Activated CD4-positive, alpha-beta T cell treated with anti-CD3 and anti-CD28 coated beads for 36 hours (primary cell): ENCODE measurements at regions not wholly inside any gene's neighbourhood (a gene's known extent, or its start where the extent isn't known, plus 50 kb on each side); places are given as distances from the start of the nearest gene placed in this dataset.
"Not testable (repeated sequence)": the region's sequence is repeated elsewhere in the genome, so short reads cannot be mapped to it uniquely, and the experiment has no call there.

Source experiments
- ATAC-seq: fragments of 200-7000 bp; cut with Tn5 transposase; one replicate; pipeline ENCODE4 v1.10.0; 2021; ENCODE audit warnings: mild to moderate bottlenecking, moderate library complexity
- CTCF ChIA-PET: fragments of 350-600 bp; sonication (Branson Sonifier 250); formaldehyde crosslinking; loops from one replicate; lab custom pipeline; 2021; ENCODE audit warnings: antibody characterized with exemption; lab: Charles Lee
- POLR2A ChIA-PET: fragments of 350-600 bp; sonication (Branson Sonifier 250); formaldehyde crosslinking; loops from one replicate; lab custom pipeline; 2021; ENCODE audit warnings: antibody characterized with exemption, inconsistent platforms; lab: Charles Lee
- DNase-seq: peaks from one replicate; pipeline ENCODE4 v3.0.0-alpha.2; 2020
- H3K27ac Mint-ChIP-seq: one replicate; pipeline ENCODE4 v1.8.0; 2021; ENCODE audit warnings: mixed read lengths
- H3K27me3 Mint-ChIP-seq: one replicate; pipeline ENCODE4 v1.8.0; 2021; ENCODE audit warnings: mixed read lengths
- H3K36me3 Mint-ChIP-seq: one replicate; pipeline ENCODE4 v1.8.0; 2021; ENCODE audit warnings: low read depth, mixed read lengths
- H3K4me1 Mint-ChIP-seq: one replicate; pipeline ENCODE4 v1.8.0; 2021; ENCODE audit warnings: mixed read lengths
- H3K4me3 Mint-ChIP-seq: one replicate; pipeline ENCODE4 v1.8.0; 2021; ENCODE audit warnings: mild to moderate bottlenecking, moderate library complexity, mixed read lengths
- H3K9me3 Mint-ChIP-seq: one replicate; pipeline ENCODE4 v1.8.0; 2021; ENCODE audit warnings: low read depth, mixed read lengths
- intact Hi-C, 2 experiments: fragments of 100-400 bp; cut with DNase I in 1 of 2; cut with micrococcal nuclease in 1 of 2; formaldehyde crosslinking; loops; one replicate each; pipeline versions ENCODE4 v1.14.2 to v1.15.1; 2022 to 2024; cut with DNase I, micrococcal nuclease

DNA sequence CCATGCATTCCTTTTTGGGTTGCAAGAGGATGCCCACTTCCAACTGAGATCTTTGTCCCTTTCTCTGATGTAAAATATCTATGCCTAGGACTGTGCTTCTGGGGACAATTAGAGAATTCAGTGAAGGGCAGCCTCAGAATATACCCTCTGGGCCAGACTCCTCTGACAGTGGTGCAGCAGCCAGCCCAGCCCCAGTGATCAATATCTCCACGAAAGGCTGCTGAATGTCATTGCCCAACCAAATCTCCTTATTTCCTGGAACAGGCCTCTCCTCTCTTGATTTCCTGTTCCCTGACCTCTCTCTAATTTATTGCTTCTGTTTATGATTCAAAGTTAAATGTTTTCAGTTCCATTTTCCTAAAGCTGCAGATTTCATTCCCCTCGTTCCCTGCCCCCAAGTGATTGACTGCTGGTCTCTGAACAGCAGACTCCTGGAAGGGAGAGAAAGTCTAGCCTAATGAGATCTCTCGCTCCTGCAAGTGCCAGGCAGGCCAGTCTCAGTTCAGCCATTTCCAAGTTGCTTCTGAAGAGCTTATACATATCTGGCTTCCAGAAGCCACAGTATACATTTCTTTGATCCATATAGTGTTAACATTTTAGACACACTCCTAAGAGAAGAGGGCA lies 104.4 kb upstream of the SALL1 start:
- intact Hi-C loops, result no loop called here
- Mint-ChIP-seq H3K36me3 (no peaks in the 10 kb centered on the region), H3K4me3 (no peak overlapping the region), H3K27me3 (no peaks in the 10 kb centered on the region), H3K9me3 (peaks cover 7% of the 10 kb centered on the region), H3K4me1 (no peaks in the 10 kb centered on the region), H3K27ac (no peak overlapping the region)
- DNase-seq (no peak), ATAC-seq (no peak)
- CTCF ChIA-PET, result no interaction called here
- POLR2A ChIA-PET, result no interaction called here

DNA sequence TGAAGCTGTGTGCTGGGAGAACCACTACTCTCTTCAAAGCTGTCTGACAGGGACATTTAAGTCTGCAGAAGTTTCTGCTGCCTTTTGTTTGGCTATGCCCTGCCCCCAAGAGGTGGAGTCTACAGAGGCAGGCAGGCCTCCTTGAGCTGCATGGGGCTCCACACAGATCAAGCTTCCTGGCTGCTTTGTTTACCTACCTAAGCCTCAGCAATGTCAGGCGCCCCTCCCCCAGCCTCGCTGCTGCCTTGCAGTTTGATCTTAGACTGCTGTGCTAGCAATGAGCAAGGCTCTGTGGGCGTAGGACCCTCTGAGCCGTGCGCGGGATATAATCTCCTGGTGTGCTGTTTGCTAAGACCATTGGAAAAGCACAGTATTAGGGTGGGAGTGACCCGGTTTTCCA lies 103.3 kb upstream of the SALL1 start:
- CTCF ChIA-PET, H3K4me1 Mint-ChIP-seq, intact Hi-C loops, H3K27me3 Mint-ChIP-seq, H3K9me3 Mint-ChIP-seq, H3K36me3 Mint-ChIP-seq, H3K27ac Mint-ChIP-seq, DNase-seq, ATAC-seq, H3K4me3 Mint-ChIP-seq, POLR2A ChIA-PET: not testable (repeated sequence)

DNA sequence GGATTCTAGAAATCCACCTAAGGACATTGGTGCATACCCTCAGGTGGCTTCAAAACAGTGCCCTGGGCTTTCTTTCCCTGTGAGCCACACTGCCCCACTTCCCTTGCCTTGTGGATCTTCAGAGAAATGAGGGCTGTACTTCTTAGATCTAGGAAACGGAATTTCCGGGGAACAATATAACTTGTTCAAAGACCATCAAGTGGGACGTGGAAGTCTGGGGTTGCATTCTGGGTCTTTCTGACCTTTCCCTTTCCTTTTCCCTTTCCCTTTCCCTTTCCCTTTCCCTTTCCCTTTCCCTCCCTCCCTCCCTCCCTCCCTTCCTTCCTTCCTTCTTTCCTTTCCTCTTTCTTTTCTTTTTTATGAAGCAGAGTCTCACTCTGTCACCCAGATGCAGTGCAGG lies 97.1 kb upstream of the SALL1 start:
- Mint-ChIP-seq H3K27ac (no peak overlapping the region), H3K4me1 (no peaks in the 10 kb centered on the region), H3K9me3 (peaks cover 13% of the 10 kb centered on the region), H3K36me3 (no peaks in the 10 kb centered on the region), H3K4me3 (no peak overlapping the region), H3K27me3 (no peaks in the 10 kb centered on the region)
- intact Hi-C loops, result no loop called here
- ATAC-seq, result no peak
- POLR2A ChIA-PET, result interaction anchor here (0.7 kb wide), 1 partner anchor 230 kb away, joined by 3 read pairs; no protein-coding TSS in a partner anchor
- DNase-seq, result no peak
- CTCF ChIA-PET, result no interaction called here

DNA sequence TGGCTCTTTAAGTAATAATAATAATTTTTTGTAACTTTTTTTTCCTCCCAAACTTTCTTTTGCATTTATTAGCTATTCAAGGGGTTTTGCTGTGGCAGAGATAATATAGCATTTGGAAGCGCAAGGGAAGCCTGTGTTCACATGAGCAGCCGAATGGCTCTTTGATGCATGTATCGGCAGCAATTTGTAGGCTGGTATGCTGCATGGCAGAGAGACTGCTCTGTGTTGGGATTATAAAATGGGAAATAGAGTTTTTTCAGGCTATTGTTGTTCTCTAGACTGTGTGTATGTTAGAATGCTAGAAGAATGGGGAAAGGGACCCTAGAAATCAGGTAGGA lies 94.6 kb upstream of the SALL1 start:
- H3K36me3 Mint-ChIP-seq, result no peaks in the 10 kb centered on the region
- POLR2A ChIA-PET, result no interaction called here

DNA sequence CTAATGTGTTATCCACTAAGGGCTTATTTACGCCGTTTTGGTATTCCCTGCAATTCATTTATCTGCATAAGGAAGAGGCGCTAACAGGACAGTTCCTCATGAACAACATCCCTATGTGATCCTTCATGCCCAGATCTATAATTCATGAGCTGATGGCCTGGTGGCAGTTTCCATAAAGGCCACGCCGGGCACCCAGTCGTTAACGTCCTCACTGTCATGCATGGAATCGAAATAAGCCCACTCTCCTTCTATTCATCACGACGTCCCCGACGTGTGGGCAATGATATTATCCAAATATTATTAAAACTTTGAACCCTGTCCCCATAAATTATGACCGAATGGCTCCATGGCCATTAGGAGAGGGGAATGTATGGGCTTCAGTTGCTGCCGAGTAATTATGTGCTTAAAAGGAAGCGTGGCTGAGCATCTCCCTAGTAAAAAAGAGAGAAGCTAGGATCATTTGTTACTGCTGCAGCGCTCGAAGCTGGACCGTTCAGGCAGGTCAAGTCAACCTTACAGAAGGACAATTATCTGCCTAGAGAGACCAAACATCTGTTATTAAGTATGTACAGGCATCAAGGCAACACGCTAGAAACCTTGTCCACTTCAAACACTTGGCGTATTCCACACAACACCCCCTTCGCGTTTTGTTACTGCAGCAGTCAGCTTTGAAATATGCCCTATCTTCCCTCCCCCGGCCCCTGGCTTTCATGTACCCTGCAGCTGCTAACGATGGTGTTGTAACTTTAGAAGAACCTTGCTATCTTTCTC lies 94.0 kb upstream of the SALL1 start:
- no peaks in the 10 kb centered on the region for H3K36me3 Mint-ChIP-seq

More for the DNA sequence above, 94.6 kb upstream of the SALL1 start:
- CTCF ChIA-PET, result no interaction called here
- no peak for DNase-seq
- ATAC-seq, result no peak
- intact Hi-C loops, result no loop called here
- Mint-ChIP-seq H3K4me1 (no peaks in the 10 kb centered on the region), H3K4me3 (no peak overlapping the region), H3K27ac (no peak overlapping the region), H3K9me3 (peaks cover 8% of the 10 kb centered on the region), H3K27me3 (no peaks in the 10 kb centered on the region)

DNA sequence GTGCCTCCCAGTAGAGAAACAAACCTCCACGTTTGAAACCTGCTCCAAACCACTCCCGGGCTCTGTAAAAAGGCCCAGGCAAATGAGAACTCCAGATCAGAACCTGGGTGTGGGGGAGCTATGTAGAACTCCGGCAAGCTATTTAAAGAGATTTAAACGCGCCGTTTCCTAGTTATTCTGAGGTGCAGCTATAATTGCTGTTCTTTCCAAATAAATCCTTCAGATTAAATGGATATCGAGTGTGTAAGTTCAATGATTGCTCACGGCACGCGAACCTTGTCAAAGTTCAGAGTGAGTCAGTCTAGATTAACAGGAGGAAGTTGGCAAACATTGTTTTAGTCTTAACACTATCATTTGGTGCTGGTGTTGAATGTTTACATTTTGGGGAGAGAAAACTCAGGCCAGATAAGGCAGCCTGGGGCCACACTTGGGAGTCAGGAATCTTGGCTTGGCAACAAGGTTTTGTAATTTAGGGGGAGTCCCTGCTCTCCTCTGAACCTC lies 92.9 kb upstream of the SALL1 start:
- ATAC-seq (no peak), DNase-seq (no peak)
- H3K36me3 Mint-ChIP-seq, result no peaks in the 10 kb centered on the region
- no peaks in the 10 kb centered on the region for H3K27me3 Mint-ChIP-seq
- no peak overlapping the region for H3K4me3 Mint-ChIP-seq
- H3K9me3 Mint-ChIP-seq, result peaks cover 2% of the 10 kb centered on the region
- H3K4me1 Mint-ChIP-seq, result no peaks in the 10 kb centered on the region
- ChIA-PET CTCF (no interaction called here), POLR2A (no interaction called here)
- intact Hi-C loops, result no loop called here
- no peak overlapping the region for H3K27ac Mint-ChIP-seq

More for the DNA sequence above, 94.0 kb upstream of the SALL1 start:
- Mint-ChIP-seq H3K4me1 (no peaks in the 10 kb centered on the region), H3K9me3 (peaks cover 8% of the 10 kb centered on the region), H3K4me3 (no peak overlapping the region), H3K27me3 (no peaks in the 10 kb centered on the region), H3K27ac (no peak overlapping the region)
- intact Hi-C loops, result no loop called here
- no peak for DNase-seq
- POLR2A ChIA-PET, result no interaction called here
- CTCF ChIA-PET, result no interaction called here
- ATAC-seq, result no peak

DNA sequence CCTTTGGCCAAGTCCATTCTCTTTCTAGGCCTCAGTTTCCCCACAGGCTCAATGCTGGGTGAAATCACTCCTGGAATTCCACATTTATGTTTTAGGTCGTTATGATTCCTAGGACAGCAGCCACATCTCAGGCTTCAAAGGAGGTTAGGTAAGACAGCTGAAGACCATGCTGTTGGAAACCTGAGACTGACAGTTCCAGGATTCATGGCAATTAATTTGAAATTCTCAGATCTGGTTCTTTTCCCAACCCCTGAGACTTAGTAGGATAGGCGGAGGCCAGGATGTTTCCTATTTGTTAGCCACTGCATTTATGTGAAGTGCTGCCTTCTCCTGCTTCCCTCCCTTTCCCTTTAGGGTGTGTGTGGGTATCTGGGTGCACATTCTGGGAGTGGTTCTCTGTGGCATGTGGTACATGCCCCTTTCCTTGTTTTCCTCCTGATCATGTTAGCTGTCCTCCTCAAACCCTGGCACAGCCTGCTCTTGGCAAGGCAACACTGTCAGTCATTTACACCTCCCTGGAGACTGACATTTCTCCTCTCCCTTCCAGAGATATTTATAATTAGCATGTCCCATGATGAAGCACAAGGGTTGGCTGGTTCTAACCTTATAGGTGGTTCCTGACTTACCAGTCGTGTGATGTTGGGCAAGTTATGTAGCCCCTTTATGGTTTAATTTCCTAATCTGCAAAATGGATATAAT lies 91.4 kb upstream of the SALL1 start:
- DNase-seq, result no peak
- Mint-ChIP-seq H3K36me3 (no peaks in the 10 kb centered on the region), H3K9me3 (peaks cover 2% of the 10 kb centered on the region), H3K27me3 (no peaks in the 10 kb centered on the region), H3K4me3 (no peak overlapping the region), H3K27ac (no peak overlapping the region), H3K4me1 (no peaks in the 10 kb centered on the region)
- ChIA-PET CTCF (interaction anchor here (0.7 kb wide), 1 partner anchor 28 kb away, joined by 4 read pairs; no protein-coding TSS in a partner anchor), POLR2A (no interaction called here)
- ATAC-seq, result no peak
- intact Hi-C loops, result no loop called here

DNA sequence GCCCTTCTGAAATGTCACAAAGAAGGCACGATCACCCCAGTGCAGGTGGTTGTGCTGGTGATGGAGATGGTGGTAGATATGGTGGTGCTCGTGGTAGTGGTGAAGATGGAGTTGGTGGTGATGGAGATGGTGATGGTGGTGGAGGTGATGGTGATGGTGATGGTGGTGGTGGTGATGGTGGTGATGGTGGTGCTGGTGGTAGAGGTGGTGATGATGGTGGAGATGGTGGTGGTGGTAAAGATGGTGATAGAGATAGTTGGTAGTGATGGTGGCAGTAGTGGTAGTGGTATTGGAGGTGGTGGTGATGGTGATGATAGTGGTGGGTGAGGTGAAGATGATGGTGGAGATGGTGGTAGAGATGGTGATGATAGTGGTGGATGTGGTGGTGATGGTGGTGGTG lies 88.1 kb upstream of the SALL1 start:
- Mint-ChIP-seq H3K4me1 (no peaks in the 10 kb centered on the region), H3K36me3 (no peaks in the 10 kb centered on the region), H3K9me3 (no peaks in the 10 kb centered on the region), H3K4me3 (no peak overlapping the region), H3K27me3 (no peaks in the 10 kb centered on the region), H3K27ac (no peak overlapping the region)
- intact Hi-C loops, result no loop called here
- ChIA-PET CTCF (no interaction called here), POLR2A (no interaction called here)
- ATAC-seq (no peak), DNase-seq (no peak)

DNA sequence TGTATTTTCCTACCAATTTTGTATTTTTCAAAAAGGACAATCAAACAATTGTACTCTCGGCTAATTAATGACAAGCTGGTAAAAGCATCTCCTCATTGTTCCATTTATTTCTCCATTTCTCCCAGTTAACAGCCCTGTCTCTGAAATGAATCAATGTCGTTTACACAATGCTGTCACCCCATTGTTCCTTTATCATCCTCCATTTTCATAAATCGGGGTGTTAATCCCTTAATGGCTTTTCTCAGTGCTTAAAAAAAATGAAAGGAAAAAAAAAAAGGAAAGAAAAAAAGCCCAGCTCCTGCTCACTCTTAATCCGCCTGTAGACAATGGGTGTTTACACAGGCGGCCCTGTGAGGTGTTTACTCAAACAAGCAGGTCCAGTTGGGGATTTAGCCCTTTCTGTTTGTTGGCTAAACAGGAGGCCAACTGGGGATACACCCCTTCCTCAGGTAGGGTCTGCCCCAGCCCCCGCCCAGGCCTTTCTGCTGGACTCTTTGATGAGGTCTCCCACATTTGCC lies 86.8 kb upstream of the SALL1 start:
- intact Hi-C loops, result no loop called here
- Mint-ChIP-seq H3K27ac (no peak overlapping the region), H3K27me3 (peaks cover 1% of the 10 kb centered on the region), H3K9me3 (no peaks in the 10 kb centered on the region), H3K4me3 (no peak overlapping the region), H3K36me3 (no peaks in the 10 kb centered on the region), H3K4me1 (no peaks in the 10 kb centered on the region)
- ChIA-PET POLR2A (no interaction called here), CTCF (no interaction called here)
- DNase-seq, result no peak
- no peak for ATAC-seq

DNA sequence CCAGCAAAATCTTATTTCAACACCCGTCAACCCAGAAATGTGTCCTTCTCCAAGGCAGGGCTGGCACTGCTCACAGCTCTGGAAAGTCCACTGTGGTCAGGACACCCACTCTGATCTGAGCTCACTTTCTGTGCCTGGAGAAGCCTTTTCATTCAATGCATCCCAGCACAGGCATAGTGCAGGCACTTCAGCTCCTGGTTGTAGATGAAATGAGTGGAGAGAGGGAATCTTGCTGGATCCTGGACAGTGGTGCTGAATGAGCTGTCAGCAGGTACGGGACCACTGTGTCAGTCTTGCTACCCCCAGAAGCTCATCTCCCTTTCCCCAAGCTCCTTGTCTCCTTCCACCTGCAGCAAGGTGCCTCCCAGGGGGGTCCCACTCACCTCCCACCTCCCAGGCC lies 86.1 kb upstream of the SALL1 start:
- DNase-seq, result no peak
- Mint-ChIP-seq H3K36me3 (no peaks in the 10 kb centered on the region), H3K4me3 (no peak overlapping the region), H3K27me3 (peaks cover 1% of the 10 kb centered on the region), H3K9me3 (no peaks in the 10 kb centered on the region), H3K27ac (no peak overlapping the region), H3K4me1 (no peaks in the 10 kb centered on the region)
- ATAC-seq, result no peak
- ChIA-PET CTCF (no interaction called here), POLR2A (no interaction called here)
- intact Hi-C loops, result no loop called here

DNA sequence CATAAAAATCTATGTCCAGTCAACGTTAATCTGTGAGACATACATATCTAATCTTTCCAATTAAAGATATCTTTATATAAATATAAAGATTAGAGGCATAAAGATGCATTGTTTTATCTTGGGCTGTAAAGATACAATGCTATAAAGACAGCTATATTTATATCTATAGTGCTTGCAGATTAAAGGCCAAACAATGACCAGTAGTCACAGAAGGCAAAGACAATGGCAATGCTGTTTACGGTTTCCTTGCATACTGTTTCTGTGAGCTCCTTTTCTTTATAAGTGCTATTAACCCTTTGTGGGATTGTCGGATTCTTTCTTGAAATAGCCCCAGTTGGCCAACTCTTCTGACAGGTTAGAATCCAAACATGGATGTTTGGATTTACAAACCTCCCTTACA lies 85.5 kb upstream of the SALL1 start:
- Mint-ChIP-seq H3K4me3 (no peak overlapping the region), H3K4me1 (no peaks in the 10 kb centered on the region), H3K27me3 (peaks cover 1% of the 10 kb centered on the region), H3K9me3 (no peaks in the 10 kb centered on the region), H3K27ac (no peak overlapping the region), H3K36me3 (no peaks in the 10 kb centered on the region)
- ATAC-seq (no peak), DNase-seq (no peak)
- intact Hi-C loops, result no loop called here
- ChIA-PET POLR2A (no interaction called here), CTCF (no interaction called here)

DNA sequence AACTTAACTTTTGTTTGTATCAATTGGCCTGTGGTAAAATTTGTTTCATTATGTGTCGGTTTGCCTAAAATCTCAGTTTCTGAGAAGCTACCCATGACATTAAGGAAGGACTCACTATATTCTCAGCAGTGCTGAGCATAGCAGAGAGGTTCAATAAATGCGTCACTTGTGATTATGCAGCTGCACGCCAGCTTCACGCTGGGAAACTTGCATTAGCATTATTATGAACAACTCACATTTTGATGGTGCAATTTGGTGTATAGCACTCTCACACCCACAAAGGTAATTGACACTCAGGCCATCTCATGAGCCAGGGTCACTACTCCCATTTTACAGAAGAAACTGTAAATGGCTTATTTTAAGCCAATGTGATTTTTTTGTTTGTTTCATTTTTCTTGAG lies 80.6 kb upstream of the SALL1 start:
- Mint-ChIP-seq H3K4me1 (no peaks in the 10 kb centered on the region), H3K27me3 (peaks cover 1% of the 10 kb centered on the region), H3K36me3 (no peaks in the 10 kb centered on the region), H3K27ac (no peak overlapping the region), H3K9me3 (no peaks in the 10 kb centered on the region), H3K4me3 (no peak overlapping the region)
- ATAC-seq, result no peak
- CTCF ChIA-PET, result no interaction called here
- POLR2A ChIA-PET, result no interaction called here
- DNase-seq, result no peak
- intact Hi-C loops, result no loop called here
